Stimulated activated CD8-positive, alpha-beta memory T cell treated with anti-CD3 and anti-CD28 coated beads, Interleukin-7, amount 100 ng/mL, for 4 hours (primary cell): ENCODE measurements at regions not wholly inside any gene's neighbourhood (a gene's known extent, or its start where the extent isn't known, plus 50 kb on each side); places are given as distances from the start of the nearest gene placed in this dataset.
"Not testable (repeated sequence)": the region's sequence is repeated elsewhere in the genome, so short reads cannot be mapped to it uniquely, and the experiment has no call there.

Experiments
- DNase-seq, 2 donors: peaks; one replicate each; pipeline ENCODE4 v3.0.0-alpha.2; 2020; ENCODE audit warnings: low read depth in 2 of 2

GRCh38 chr2:87608377-87609166, 139.3 kb upstream of the PLGLB2 start:
- DNase-seq: not testable (repeated sequence)

GRCh38 chr2:87610974-87611373, 136.9 kb upstream of the PLGLB2 start:
- DNase-seq: not testable (repeated sequence)

- DNase-seq: not testable (repeated sequence)
These were observed 136.5 kb upstream of the PLGLB2 start for GRCh38 chr2:87611416-87611815.

GRCh38 chr2:87611956-87612355, 135.9 kb upstream of the PLGLB2 start:
- not testable (repeated sequence) for DNase-seq

- not testable (repeated sequence) for DNase-seq
These were observed 133.0 kb upstream of the PLGLB2 start for GRCh38 chr2:87614829-87615434.

- not testable (repeated sequence) for DNase-seq
These were observed 128.8 kb upstream of the PLGLB2 start for GRCh38 chr2:87619121-87619520.

- DNase-seq: not testable (repeated sequence)
These were observed 126.7 kb upstream of the PLGLB2 start for GRCh38 chr2:87621139-87621538.

GRCh38 chr2:87622720-87623119, 125.2 kb upstream of the PLGLB2 start:
- not testable (repeated sequence) for DNase-seq

GRCh38 chr2:87629491-87630458, 118.1 kb upstream of the PLGLB2 start:
- DNase-seq: not testable (repeated sequence)

- not testable (repeated sequence) for DNase-seq
These were observed 117.0 kb upstream of the PLGLB2 start for GRCh38 chr2:87630892-87631291.

- not testable (repeated sequence) for DNase-seq
These were observed 116.5 kb upstream of the PLGLB2 start for GRCh38 chr2:87631402-87631801.

GRCh38 chr2:87633287-87633963, 114.5 kb upstream of the PLGLB2 start:
- not testable (repeated sequence) for DNase-seq

- not testable (repeated sequence) for DNase-seq
These were observed 113.8 kb upstream of the PLGLB2 start for GRCh38 chr2:87634106-87634505.

- not testable (repeated sequence) for DNase-seq
These were observed 112.8 kb upstream of the PLGLB2 start for GRCh38 chr2:87634971-87635650.

- DNase-seq: not testable (repeated sequence)
These were observed 111.6 kb upstream of the PLGLB2 start for GRCh38 chr2:87636246-87636645.

GRCh38 chr2:87636735-87637134, 111.2 kb upstream of the PLGLB2 start:
- not testable (repeated sequence) for DNase-seq

GRCh38 chr2:87637249-87637990, 110.5 kb upstream of the PLGLB2 start:
- not testable (repeated sequence) for DNase-seq

- DNase-seq: not testable (repeated sequence)
These were observed 109.6 kb upstream of the PLGLB2 start for GRCh38 chr2:87638114-87638807.

- not testable (repeated sequence) for DNase-seq
These were observed 109.0 kb upstream of the PLGLB2 start for GRCh38 chr2:87638872-87639271.
